Heart left ventricle (tissue), 16 donors: ENCODE measurements at regions not wholly inside any gene's neighbourhood (a gene's known extent, or its start where the extent isn't known, plus 50 kb on each side); places are given as distances from the start of the nearest gene placed in this dataset.

ENCODE experiments used
- ATAC-seq, 4 donors: fragments of 200-7000 bp; cut with Tn5 transposase; one replicate each; pipeline ENCODE4 v1.9.1; 2020 to 2022; ENCODE audit warnings: moderate library complexity in 4 of 4, mild to moderate bottlenecking in 3 of 4, moderate number of reproducible peaks in 1 of 4
- DNase-seq, 5 donors: peaks; one replicate each; pipeline ENCODE4 v3.0.0-alpha.2; 2020
- H3K27ac ChIP-seq, 12 donors: fragments of 200-600 bp; sonication (generic) in 4 of 12; one replicate each; pipeline versions ENCODE4 v1.5.0 to v1.8.0; 2016 to 2022; ENCODE audit warnings: mild to moderate bottlenecking in 2 of 12
- H3K27me3 ChIP-seq, 9 donors: fragments of 200-600 bp; sonication (generic) in 2 of 9; one replicate each; pipeline versions ENCODE4 v1.5.1 to v1.8.0; 2016 to 2022; ENCODE audit warnings: mild to moderate bottlenecking in 3 of 9
- H3K36me3 ChIP-seq, 9 donors: fragments of 200-600 bp; sonication (generic) in 2 of 9; one replicate each; pipeline versions ENCODE4 v1.5.0 to v1.8.0; 2018 to 2022; ENCODE audit warnings: mild to moderate bottlenecking in 2 of 9
- H3K4me1 ChIP-seq, 12 donors: fragments of 200-600 bp; sonication (generic) in 4 of 12; one replicate each; pipeline versions ENCODE4 v1.5.0 to v1.8.0; 2016 to 2022; ENCODE audit warnings: mild to moderate bottlenecking in 3 of 12
- H3K4me3 ChIP-seq, 12 donors: fragments of 200-600 bp; sonication (generic) in 4 of 12; one replicate each; pipeline versions ENCODE4 v1.5.0 to v1.8.0; 2017 to 2022; ENCODE audit warnings: mild to moderate bottlenecking in 9 of 12, moderate library complexity in 4 of 12
- H3K9me3 ChIP-seq, 12 donors: fragments of 200-600 bp; sonication (generic) in 4 of 12; one replicate each; pipeline versions ENCODE4 v1.5.0 to v1.8.0; 2016 to 2022; ENCODE audit warnings: mild to moderate bottlenecking in 1 of 12
- POLR2A ChIP-seq, 2 donors: fragments of 450-650 bp; IDR thresholded peaks; one replicate each; pipeline ENCODE4 v1.6.1; 2017; ENCODE audit warnings: antibody characterized with exemption in 2 of 2, mild to moderate bottlenecking in 2 of 2, moderate library complexity in 2 of 2
- WGBS, 4 donors: extraction: QIAGEN DNeasy Blood & Tissue Kit in 2 of 4; methylation state at CpG; one replicate each; pipeline versions ENCODE4 v1.1.5 to v1.1.7; 2013 to 2018; 5-methylcytosine and 5-hydroxymethylcytosine counted together
- intact Hi-C, 10 donors: fragments of 100-400 bp; cut with DNase I; formaldehyde crosslinking; loops; one replicate each; pipeline versions ENCODE4 v1.11.1 to v1.14.2; 2022
- TF ChIP-seq, protein P1 (sequence below), 12 donors: fragments of 200-600 bp; sonication (generic) in 4 of 12; IDR thresholded peaks; one replicate each; pipeline versions ENCODE4 v1.5.0 to v1.8.0; 2018 to 2022; ENCODE audit warnings: antibody characterized with exemption in 12 of 12, mild to moderate bottlenecking in 5 of 12
- donor health status: ischemic (EF 13 %, LVEDD 7.1; RV severe dilation, severe dysfunction).
- donor health status: healthy with polysubstance abuse.
- donor health status: DM: no; HTN: yes; CAD: no.
- donor health status: DM: no; HTN: no; CAD: no.
- donor health status: ischemic (EF 25% LVEDD 6.9; RV normal size, moderate dysfunction).
- donor health status: ischemic (EF 25% LVEDD 5.7; RV mildly dilated, moderate dysfunction).
- donor health status: healthy.
- donor health status: DM: yes; HTN: yes; CAD: no.
- donor health status: ischemic (EF 35%, LVEDD 5.7; RV mildly dilated, moderate dysfunction).
- donor health status: nonischemic (EF 11% LVEDD 7.7; RV severe dilation, severe dysfunction).
- donor health status: DM: yes; HTN: yes; CAD: no.
- donor health status: PGD.
- donor health status: ischemic (EF 29% LVEDD 5.4; RV normal size, mild dysfunction).
- donor health status: nonischemic (EF 23%, LVEDD 6.1; RV moderate dilation, normal function).

DNA sequence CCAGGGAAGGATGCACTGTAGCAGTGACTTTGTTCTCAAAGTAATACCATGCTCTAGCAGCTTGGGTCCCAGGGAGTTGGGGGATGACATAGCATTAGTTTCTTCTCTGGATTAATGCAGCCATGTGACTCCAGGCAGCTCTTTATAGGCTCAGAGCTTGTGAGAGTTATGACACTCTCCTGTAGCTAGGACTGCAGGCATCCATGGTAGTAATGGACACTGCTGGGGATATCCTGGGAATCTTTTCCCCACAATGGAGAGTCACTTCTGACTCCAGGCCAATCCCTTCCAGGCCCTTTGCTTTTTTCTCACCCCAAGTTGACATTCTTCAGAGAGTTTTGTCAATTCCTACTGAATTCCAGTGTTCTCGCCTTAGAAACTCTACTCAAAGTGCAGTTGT is 270.9 kb downstream of the COG6 start:
- peaks cover 0 to 28% (median 18%) of the 10 kb centered on the region in 12 donors for H3K9me3 ChIP-seq
- no peak overlapping the region for H3K27ac ChIP-seq
- no peak for TF ChIP-seq POLR2A (IDR thresholded peaks at IDR 0.05)
- TF ChIP-seq, protein P1, sequence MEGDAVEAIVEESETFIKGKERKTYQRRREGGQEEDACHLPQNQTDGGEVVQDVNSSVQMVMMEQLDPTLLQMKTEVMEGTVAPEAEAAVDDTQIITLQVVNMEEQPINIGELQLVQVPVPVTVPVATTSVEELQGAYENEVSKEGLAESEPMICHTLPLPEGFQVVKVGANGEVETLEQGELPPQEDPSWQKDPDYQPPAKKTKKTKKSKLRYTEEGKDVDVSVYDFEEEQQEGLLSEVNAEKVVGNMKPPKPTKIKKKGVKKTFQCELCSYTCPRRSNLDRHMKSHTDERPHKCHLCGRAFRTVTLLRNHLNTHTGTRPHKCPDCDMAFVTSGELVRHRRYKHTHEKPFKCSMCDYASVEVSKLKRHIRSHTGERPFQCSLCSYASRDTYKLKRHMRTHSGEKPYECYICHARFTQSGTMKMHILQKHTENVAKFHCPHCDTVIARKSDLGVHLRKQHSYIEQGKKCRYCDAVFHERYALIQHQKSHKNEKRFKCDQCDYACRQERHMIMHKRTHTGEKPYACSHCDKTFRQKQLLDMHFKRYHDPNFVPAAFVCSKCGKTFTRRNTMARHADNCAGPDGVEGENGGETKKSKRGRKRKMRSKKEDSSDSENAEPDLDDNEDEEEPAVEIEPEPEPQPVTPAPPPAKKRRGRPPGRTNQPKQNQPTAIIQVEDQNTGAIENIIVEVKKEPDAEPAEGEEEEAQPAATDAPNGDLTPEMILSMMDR (IDR thresholded peaks at IDR 0.05), result no peak
- 93 to 98% (median 94%) methylated on average over 1 of the region's 1 CpG for WGBS, 4 donors
- no peak for ATAC-seq
- no peaks in the 10 kb centered on the region for H3K27me3 ChIP-seq
- no peaks in the 10 kb centered on the region for H3K4me1 ChIP-seq
- no peak for DNase-seq
- H3K4me3 ChIP-seq, result no peak overlapping the region
- H3K36me3 ChIP-seq, result no peaks in the 10 kb centered on the region
- intact Hi-C loops, result no loop called here

GRCh38 chr13:39928261-39928660 is 272.8 kb downstream of the COG6 start:
- ATAC-seq, result no peak
- intact Hi-C loops, result no loop called here
- no peak for TF ChIP-seq POLR2A (IDR thresholded peaks at IDR 0.05)
- TF ChIP-seq, protein P1 (IDR thresholded peaks at IDR 0.05), result no peak
- no peaks in the 10 kb centered on the region for H3K36me3 ChIP-seq
- WGBS, 4 donors, result 68 to 74% (median 71%) methylated on average over 2 of the region's 2 CpGs
- H3K4me1 ChIP-seq, result no peaks in the 10 kb centered on the region
- DNase-seq, result no peak
- no peak overlapping the region for H3K27ac ChIP-seq
- H3K9me3 ChIP-seq, result peaks cover 0 to 16% (median 7%) of the 10 kb centered on the region in 12 donors
- no peaks in the 10 kb centered on the region for H3K27me3 ChIP-seq
- H3K4me3 ChIP-seq, result no peak overlapping the region

- no peak for ATAC-seq
- H3K27ac ChIP-seq, result no peak overlapping the region
- no peak overlapping the region for H3K4me3 ChIP-seq
- 67 to 72% (median 70%) methylated on average over 1 of the region's 1 CpG for WGBS, 4 donors
- intact Hi-C loops, result no loop called here
- H3K36me3 ChIP-seq, result no peaks in the 10 kb centered on the region
- peaks cover 0 to 15% (median 7%) of the 10 kb centered on the region in 12 donors for H3K9me3 ChIP-seq
- TF ChIP-seq POLR2A (IDR thresholded peaks at IDR 0.05), result no peak
- TF ChIP-seq, protein P1 (IDR thresholded peaks at IDR 0.05), result no peak
- H3K4me1 ChIP-seq, result no peaks in the 10 kb centered on the region
- DNase-seq, result no peak
- H3K27me3 ChIP-seq, result no peaks in the 10 kb centered on the region
Measured at GRCh38 chr13:39929583-39929982, 274.1 kb downstream of the COG6 start.

DNA sequence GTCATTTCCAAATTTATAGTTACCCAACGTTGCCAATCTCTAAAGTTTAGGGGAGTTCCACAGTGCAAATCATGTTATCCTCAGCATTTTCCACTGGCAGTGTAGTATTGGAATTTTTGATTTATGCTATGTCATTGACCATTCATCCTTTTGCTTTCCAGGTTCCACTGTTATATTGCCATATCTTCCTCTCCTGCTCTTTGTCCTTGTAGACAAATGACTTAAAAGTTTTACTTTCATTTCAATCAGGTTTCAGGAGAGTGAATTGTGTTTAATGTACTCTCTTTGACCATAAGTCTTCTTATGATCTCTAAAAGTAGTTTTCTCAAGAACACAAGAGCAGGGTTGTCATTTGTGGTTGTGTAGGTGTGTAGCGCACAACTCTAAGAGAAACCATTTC is 274.6 kb downstream of the COG6 start:
- Histone ChIP-seq H3K9me3 (peaks cover 0 to 10% (median 3%) of the 10 kb centered on the region in 12 donors), H3K27ac (no peak overlapping the region), H3K4me3 (no peak overlapping the region), H3K4me1 (no peaks in the 10 kb centered on the region), H3K27me3 (no peaks in the 10 kb centered on the region), H3K36me3 (no peaks in the 10 kb centered on the region)
- DNase-seq, result no peak
- no peak for ATAC-seq
- TF ChIP-seq POLR2A (IDR thresholded peaks at IDR 0.05), result no peak
- TF ChIP-seq, protein P1 (IDR thresholded peaks at IDR 0.05), result no peak
- WGBS, 4 donors, result 75 to 78% (median 76%) methylated on average over 2 of the region's 2 CpGs
- intact Hi-C loops, result no loop called here
